Large intestine (tissue), 3 donors: ENCODE measurements at regions not wholly inside any gene's neighbourhood (a gene's known extent, or its start where the extent isn't known, plus 50 kb on each side); places are given as distances from the start of the nearest gene placed in this dataset.

ENCODE experiments used
- DNase-seq, 2 donors: peaks; one replicate each; pipeline versions ENCODE4 v3.0.0 to v3.0.0-alpha.2; 2013
- H3K27ac ChIP-seq: one replicate; pipeline ENCODE4 v1.5.1; 2013; ENCODE audit warnings: low read length
- H3K27me3 ChIP-seq: 2 replicates; pipeline ENCODE4 v1.6.1; 2013; ENCODE audit warnings: low read length; ENCODE audit not compliant: control insufficient read depth, insufficient read depth
- H3K36me3 ChIP-seq: 2 replicates; pipeline ENCODE4 v1.6.1; 2013; ENCODE audit warnings: low read length; ENCODE audit not compliant: control insufficient read depth, insufficient read depth
- H3K4me1 ChIP-seq: one replicate; pipeline ENCODE4 v1.6.1; 2013; ENCODE audit warnings: low read length; ENCODE audit not compliant: control insufficient read depth, insufficient read depth
- H3K4me3 ChIP-seq: one replicate; pipeline ENCODE4 v1.5.1; 2013; ENCODE audit warnings: low read length
- H3K9me3 ChIP-seq: one replicate; pipeline ENCODE4 v1.6.1; 2013; ENCODE audit warnings: mild to moderate bottlenecking, low read depth, low read length, moderate library complexity; ENCODE audit not compliant: control insufficient read depth
- whole genome bisulfite sequencing: methylation state at CpG from one replicate; pipeline ENCODE4 v1.1.5; 2013; ENCODE audit warnings: low lambda C conversion rate; ENCODE audit not compliant: insufficient coverage; 5-methylcytosine and 5-hydroxymethylcytosine counted together

DNA sequence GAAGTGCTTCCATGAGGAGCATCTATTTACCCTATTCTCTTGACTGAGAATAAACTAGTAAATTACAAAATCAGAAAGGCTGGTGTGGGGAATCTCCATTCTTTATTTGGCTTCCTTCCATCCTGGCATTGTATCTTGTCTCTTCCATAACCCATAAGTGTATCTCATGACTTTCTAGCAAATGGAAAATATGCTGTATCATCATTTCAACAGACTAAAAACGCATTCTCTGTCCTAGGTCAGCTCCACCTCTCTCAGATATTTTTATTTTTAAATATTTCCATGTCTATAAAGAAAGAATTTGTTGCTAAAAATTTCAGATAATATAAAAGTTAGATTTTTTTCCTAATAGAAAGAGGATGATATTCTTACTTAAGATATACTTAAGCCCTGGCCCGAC is 154.2 kb upstream of the MYO16 start:
- H3K36me3 ChIP-seq, result no peaks in the 10 kb centered on the region
- no peak overlapping the region for H3K27ac ChIP-seq
- H3K27me3 ChIP-seq, result no peaks in the 10 kb centered on the region
- no peak overlapping the region for H3K4me3 ChIP-seq
- no peak for DNase-seq
- 100% methylated on average over 1 of the region's 2 CpGs for WGBS
- H3K4me1 ChIP-seq, result no peaks in the 10 kb centered on the region
- no peaks in the 10 kb centered on the region for H3K9me3 ChIP-seq

GRCh38 chr13:108477376-108477775 is 152.0 kb upstream of the MYO16 start:
- Histone ChIP-seq H3K4me1 (no peaks in the 10 kb centered on the region), H3K9me3 (no peaks in the 10 kb centered on the region), H3K27ac (no peak overlapping the region), H3K4me3 (no peak overlapping the region), H3K27me3 (no peaks in the 10 kb centered on the region), H3K36me3 (no peaks in the 10 kb centered on the region)
- WGBS, result 20% methylated on average over 2 of the region's 4 CpGs
- DNase-seq, result peak; percentile 19 to 59

DNA sequence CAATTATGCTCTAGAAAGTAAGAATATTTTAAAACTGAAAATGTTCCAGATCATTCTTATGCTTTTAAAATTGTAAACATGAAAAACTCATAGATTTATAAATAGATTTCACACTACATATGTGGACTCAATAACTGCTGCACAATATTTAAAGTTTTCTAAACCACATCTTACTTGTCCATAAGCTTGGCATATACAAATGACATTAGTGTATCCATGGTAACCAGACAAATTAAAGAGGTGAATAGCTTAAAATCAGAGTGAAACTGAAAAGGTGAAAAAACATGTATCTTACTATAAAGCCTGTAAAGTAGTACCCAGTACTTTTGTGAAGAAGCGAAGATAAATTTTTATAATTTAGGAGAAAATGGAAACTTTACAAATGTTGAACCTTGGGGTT is 151.2 kb upstream of the MYO16 start:
- Histone ChIP-seq H3K9me3 (no peaks in the 10 kb centered on the region), H3K36me3 (no peaks in the 10 kb centered on the region), H3K4me3 (no peak overlapping the region), H3K4me1 (no peaks in the 10 kb centered on the region), H3K27me3 (no peaks in the 10 kb centered on the region), H3K27ac (no peak overlapping the region)
- WGBS, result 100% methylated on average over 1 of the region's 1 CpG
- no peak for DNase-seq

DNA sequence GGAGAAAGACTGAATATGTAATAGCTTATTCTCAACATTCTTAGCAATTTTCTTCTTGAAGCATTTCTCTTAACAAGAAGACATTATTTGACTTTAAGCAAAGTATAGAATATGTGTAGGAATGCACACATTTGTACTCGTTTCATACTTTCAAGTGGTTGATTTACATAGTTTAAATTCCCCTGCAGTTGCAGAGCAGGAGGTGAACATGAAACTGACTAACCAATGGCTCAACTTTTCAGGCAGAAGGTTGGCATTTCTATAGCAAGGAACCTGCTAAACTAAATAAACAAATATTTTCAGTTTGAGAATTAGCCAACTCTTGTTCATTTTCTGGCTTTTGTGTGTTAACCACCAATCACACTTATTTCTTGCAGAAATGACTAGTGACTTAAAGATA is 145.4 kb upstream of the MYO16 start:
- no peaks in the 10 kb centered on the region for H3K36me3 ChIP-seq
- DNase-seq, result no peak
- H3K27ac ChIP-seq, result no peak overlapping the region
- H3K4me3 ChIP-seq, result no peak overlapping the region
- H3K4me1 ChIP-seq, result no peaks in the 10 kb centered on the region
- no CpG with 5 or more reads among the region's 1 CpG for WGBS
- no peaks in the 10 kb centered on the region for H3K9me3 ChIP-seq
- H3K27me3 ChIP-seq, result no peaks in the 10 kb centered on the region

- Histone ChIP-seq H3K27me3 (no peaks in the 10 kb centered on the region), H3K4me3 (no peak overlapping the region)
Measured at GRCh38 chr13:108486096-108486495, 143.3 kb upstream of the MYO16 start.

DNA sequence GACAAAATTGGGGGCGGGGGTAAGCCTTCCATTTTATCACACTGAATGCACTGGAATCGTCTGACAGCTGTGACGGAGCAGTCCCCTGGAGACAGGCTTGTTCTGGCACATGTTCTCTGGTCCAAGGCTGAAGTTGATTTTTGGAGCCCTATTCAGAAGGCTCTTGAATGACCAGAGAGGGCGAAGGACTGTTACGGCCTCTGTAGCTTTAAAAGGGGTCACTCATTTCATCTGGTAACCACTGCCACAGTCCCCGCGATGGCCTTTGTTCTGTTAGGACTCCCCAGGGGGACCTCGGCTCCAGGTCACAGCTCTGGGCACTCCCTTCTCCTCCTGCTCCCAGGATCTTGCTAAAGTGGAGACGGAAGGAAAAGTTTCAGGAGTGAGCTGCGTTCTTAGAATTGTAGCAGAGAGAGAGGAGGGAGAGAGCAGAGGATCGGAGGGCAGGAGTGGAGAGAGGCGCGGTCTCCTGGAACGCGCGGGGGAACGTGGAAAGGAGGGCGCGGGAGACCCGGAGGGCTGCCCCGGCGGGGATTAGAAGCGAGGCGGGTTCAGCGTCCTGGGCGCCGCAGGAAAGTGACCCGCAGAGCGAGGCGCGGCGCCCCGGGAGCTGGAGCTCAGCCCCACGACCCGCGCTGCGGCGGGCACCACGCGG is 134.3 kb upstream of the MYO16 start:
- Histone ChIP-seq H3K9me3 (no peaks in the 10 kb centered on the region), H3K4me1 (no peaks in the 10 kb centered on the region), H3K36me3 (no peaks in the 10 kb centered on the region), H3K4me3 (peak overlapping the region; percentile 18), H3K27ac (no peak overlapping the region), H3K27me3 (peaks cover 26% of the 10 kb centered on the region)
- DNase-seq, result peak in 1 of 2 donors; percentile 17
- no CpG with 5 or more reads among the region's 40 CpGs for WGBS

More at GRCh38 chr13:108486096-108486495, 143.3 kb upstream of the MYO16 start:
- Histone ChIP-seq H3K36me3 (no peaks in the 10 kb centered on the region), H3K27ac (no peak overlapping the region), H3K4me1 (no peaks in the 10 kb centered on the region), H3K9me3 (no peaks in the 10 kb centered on the region)
- no peak for DNase-seq

DNA sequence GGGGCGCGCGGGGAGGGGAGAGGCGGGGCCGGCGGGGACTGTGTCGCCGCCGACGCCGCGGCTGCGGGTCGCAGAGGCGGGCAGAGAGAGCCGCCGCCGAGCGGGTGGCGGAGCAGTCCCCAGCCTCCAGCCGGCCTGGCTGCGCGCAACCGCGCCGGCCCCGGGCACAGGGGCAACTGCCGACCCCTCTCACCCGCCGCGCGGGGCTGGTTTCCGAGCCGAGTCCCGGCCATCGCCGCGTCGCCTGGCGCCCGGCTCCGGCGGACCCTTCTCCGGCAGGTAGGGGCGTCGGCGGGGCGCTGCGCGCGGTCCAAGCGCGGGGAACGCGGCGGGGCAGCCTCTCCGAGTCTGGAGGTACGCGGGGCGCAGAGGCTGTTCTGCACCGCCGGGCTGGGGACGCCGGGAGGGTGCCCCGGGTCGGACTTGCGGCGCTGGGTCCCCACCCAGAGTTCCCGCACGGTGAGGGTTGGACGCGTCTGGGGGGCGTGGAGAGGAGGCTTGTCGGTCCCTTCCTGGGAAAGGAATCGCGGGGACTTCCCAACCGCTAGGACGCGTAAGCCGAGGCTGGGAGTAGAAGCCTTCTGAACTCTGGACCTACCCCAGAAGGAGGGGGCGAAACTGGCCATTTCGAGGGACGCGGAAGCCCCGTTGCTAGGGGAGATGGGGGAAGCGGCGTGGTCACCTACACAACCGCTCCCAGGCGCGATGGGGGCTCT is 133.6 kb upstream of the MYO16 start:
- Histone ChIP-seq H3K4me1 (no peaks in the 10 kb centered on the region), H3K27ac (no peak overlapping the region), H3K36me3 (no peaks in the 10 kb centered on the region), H3K27me3 (peaks cover 26% of the 10 kb centered on the region), H3K4me3 (peak overlapping the region; percentile 14), H3K9me3 (no peaks in the 10 kb centered on the region)
- no CpG with 5 or more reads among the region's 90 CpGs for WGBS
- peak in 1 of 2 donors; percentile 27 for DNase-seq

DNA sequence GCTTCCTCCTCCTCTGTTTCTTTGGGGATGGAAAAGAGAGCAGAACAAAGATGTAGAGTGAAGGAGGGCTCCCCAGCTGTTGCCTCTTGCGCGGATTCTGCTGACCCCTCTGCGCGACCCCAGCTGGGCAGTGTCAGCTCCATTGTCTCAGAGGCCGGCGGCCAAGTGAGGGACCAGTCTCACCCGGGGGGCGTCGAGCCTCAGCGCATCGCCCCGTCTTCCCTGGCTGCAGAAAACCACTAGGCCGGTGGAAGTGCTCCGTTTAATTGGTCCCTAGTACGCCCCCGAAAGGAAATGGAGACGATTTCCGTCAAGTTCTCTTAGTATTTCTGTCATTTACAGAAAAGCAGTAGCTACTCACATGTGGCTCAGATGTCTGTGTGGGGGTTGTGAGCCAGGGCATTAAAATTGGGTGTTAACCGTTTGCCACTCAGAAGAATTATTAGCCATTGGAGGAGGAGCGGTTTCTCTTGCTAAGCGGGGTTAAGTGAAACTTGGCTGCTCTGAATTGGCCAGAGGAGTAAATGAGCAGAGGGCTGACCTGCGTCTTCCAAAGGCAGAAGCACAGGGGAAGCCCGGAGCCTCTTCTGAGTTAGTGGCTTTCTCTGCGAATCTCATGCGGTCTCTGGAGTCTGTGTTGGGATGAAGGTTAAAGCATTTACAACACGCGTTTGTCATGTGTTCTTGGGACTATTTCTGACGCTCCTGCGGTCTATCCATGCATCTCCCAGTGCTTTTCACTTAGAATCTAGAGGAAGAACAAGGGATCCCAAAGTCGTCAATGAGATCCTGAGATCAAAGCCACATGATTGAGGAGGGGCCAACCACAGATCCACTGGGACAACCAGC is 132.8 kb upstream of the MYO16 start:
- Histone ChIP-seq H3K4me3 (peak overlapping the region; percentile 14), H3K27me3 (peaks cover 26% of the 10 kb centered on the region), H3K36me3 (no peaks in the 10 kb centered on the region), H3K4me1 (no peaks in the 10 kb centered on the region), H3K27ac (no peak overlapping the region), H3K9me3 (no peaks in the 10 kb centered on the region)
- WGBS, result no CpG with 5 or more reads among the region's 30 CpGs
- no peak for DNase-seq

DNA sequence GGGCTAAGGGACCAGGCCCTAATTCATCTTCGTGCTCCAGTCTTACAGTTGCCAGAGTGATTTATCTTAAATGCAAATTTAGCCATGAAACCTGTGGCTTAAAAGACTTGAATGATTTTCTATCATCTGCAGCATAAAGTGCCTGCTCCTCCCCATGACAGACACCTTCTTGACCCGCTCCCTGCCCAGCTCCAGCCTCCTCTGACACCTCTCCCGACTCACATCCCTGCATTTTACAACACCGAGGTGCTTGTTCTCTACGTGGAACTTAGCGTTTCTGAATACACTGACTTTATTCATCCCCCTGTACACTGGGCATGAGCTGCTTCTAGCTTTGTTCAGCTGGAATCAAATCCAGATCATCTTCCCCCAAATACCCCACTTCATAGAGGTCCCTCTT is 128.7 kb upstream of the MYO16 start:
- Histone ChIP-seq H3K36me3 (no peaks in the 10 kb centered on the region), H3K4me3 (no peak overlapping the region), H3K9me3 (no peaks in the 10 kb centered on the region), H3K27me3 (peaks cover 13% of the 10 kb centered on the region), H3K27ac (no peak overlapping the region), H3K4me1 (no peaks in the 10 kb centered on the region)
- DNase-seq, result no peak
- 68% methylated on average over 4 of the region's 6 CpGs for whole genome bisulfite sequencing

- peak in 1 of 2 donors; percentile 8 for DNase-seq
Measured at GRCh38 chr13:108508263-108508662, 121.1 kb upstream of the MYO16 start.

More at GRCh38 chr13:108508263-108508662, 121.1 kb upstream of the MYO16 start:
- Histone ChIP-seq H3K27me3 (no peaks in the 10 kb centered on the region), H3K4me1 (no peaks in the 10 kb centered on the region), H3K36me3 (no peaks in the 10 kb centered on the region), H3K4me3 (no peak overlapping the region), H3K27ac (no peak overlapping the region), H3K9me3 (no peaks in the 10 kb centered on the region)
- no CpG with 5 or more reads among the region's 1 CpG for WGBS
